ENCODE measurements at regions not wholly inside any gene's neighbourhood (a gene's known extent, or its start where the extent isn't known, plus 50 kb on each side); places are given as distances from the start of the nearest gene placed in this dataset.

GRCh38 chr15:31458596-31459399 lies 132.2 kb downstream of the KLF13 start:
- no peak overlapping the region for H3K27ac Mint-ChIP-seq (ENCODE audit: unreplicated experiment)

GRCh38 chr15:31459400-31459748 lies 132.7 kb downstream of the KLF13 start:
- no peak for TF ChIP-seq EZH2 (IDR thresholded peaks at IDR 0.05; ENCODE audit: insufficient read depth, low read length)
- TF ChIP-seq CTCF (IDR thresholded peaks at IDR 0.05; ENCODE audit: insufficient read depth, low read depth, low read length), result no peak

More at GRCh38 chr15:31458596-31459399, 132.2 kb downstream of the KLF13 start:
- Histone ChIP-seq H3K9me3 (ENCODE audit: insufficient read depth, low read depth, low read length) (no peaks in the 10 kb centered on the region), H2AFZ (ENCODE audit: low read depth, low read length) (no peak overlapping the region), H3K79me2 (ENCODE audit: insufficient read depth, low read length) (no peaks in the 10 kb centered on the region), H3K4me1 (ENCODE audit: insufficient read depth, low read length) (peaks cover 15% of the 10 kb centered on the region), H3K27ac (ENCODE audit: low read depth, low read length) (no peak overlapping the region), H4K20me1 (ENCODE audit: insufficient read depth, low read length) (no peaks in the 10 kb centered on the region), H3K9ac (ENCODE audit: low read length) (no peak overlapping the region), H3K27me3 (ENCODE audit: insufficient read depth, low read length) (no peaks in the 10 kb centered on the region), H3K4me2 (ENCODE audit: low read length) (no peak overlapping the region), H3K4me3 (ENCODE audit: insufficient read depth, low read depth, low read length) (no peak overlapping the region), H3K36me3 (ENCODE audit: insufficient read depth, low read length) (no peaks in the 10 kb centered on the region)
- TF ChIP-seq EZH2 (IDR thresholded peaks at IDR 0.05; ENCODE audit: insufficient read depth, low read length) (no peak), CTCF (IDR thresholded peaks at IDR 0.05; ENCODE audit: insufficient read depth, low read depth, low read length) (no peak)
- Mint-ChIP-seq H3K4me1 (ENCODE audit: low read depth, unreplicated experiment) (peaks cover 31% of the 10 kb centered on the region), H3K27me3 (ENCODE audit: low read depth, unreplicated experiment) (peaks cover under 1% of the 10 kb centered on the region), H3K9me3 (ENCODE audit: unreplicated experiment) (peaks cover 10% of the 10 kb centered on the region), H3K4me3 (ENCODE audit: unreplicated experiment) (no peak overlapping the region), H3K36me3 (ENCODE audit: low read depth, unreplicated experiment) (no peaks in the 10 kb centered on the region)
- FAIRE-seq (no peak), DNase-seq (ENCODE audit: low read depth) (no peak)

GRCh38 chr15:31461375-31461774 lies 134.7 kb downstream of the KLF13 start:
- H2AFZ ChIP-seq (ENCODE audit: low read depth, low read length), result no peak overlapping the region
- Mint-ChIP-seq H3K9me3 (ENCODE audit: unreplicated experiment) (peaks cover 7% of the 10 kb centered on the region), H3K27me3 (ENCODE audit: low read depth, unreplicated experiment) (peaks cover 13% of the 10 kb centered on the region), H3K27ac (ENCODE audit: unreplicated experiment) (no peak overlapping the region), H3K4me3 (ENCODE audit: unreplicated experiment) (no peak overlapping the region), H3K36me3 (ENCODE audit: low read depth, unreplicated experiment) (no peaks in the 10 kb centered on the region), H3K4me1 (ENCODE audit: low read depth, unreplicated experiment) (peaks cover 29% of the 10 kb centered on the region)
- no peaks in the 10 kb centered on the region for H3K79me2 ChIP-seq (ENCODE audit: insufficient read depth, low read length)
- no peaks in the 10 kb centered on the region for H3K36me3 ChIP-seq (ENCODE audit: insufficient read depth, low read length)
- H3K4me1 ChIP-seq (ENCODE audit: insufficient read depth, low read length), result peaks cover 15% of the 10 kb centered on the region
- H3K4me2 ChIP-seq (ENCODE audit: low read length), result no peak overlapping the region
- H3K9ac ChIP-seq (ENCODE audit: low read length), result no peak overlapping the region
- H4K20me1 ChIP-seq (ENCODE audit: insufficient read depth, low read length), result no peaks in the 10 kb centered on the region
- TF ChIP-seq EZH2 (IDR thresholded peaks at IDR 0.05; ENCODE audit: insufficient read depth, low read length) (no peak), CTCF (IDR thresholded peaks at IDR 0.05; ENCODE audit: insufficient read depth, low read depth, low read length) (no peak)
- no peaks in the 10 kb centered on the region for H3K9me3 ChIP-seq (ENCODE audit: insufficient read depth, low read depth, low read length)
- no peak for DNase-seq (ENCODE audit: low read depth)
- no peak for FAIRE-seq
- peaks cover 3% of the 10 kb centered on the region for H3K27me3 ChIP-seq (ENCODE audit: insufficient read depth, low read length)
- no peak overlapping the region for H3K27ac ChIP-seq (ENCODE audit: low read depth, low read length)
- no peak overlapping the region for H3K4me3 ChIP-seq (ENCODE audit: insufficient read depth, low read depth, low read length)

More at GRCh38 chr15:31459400-31459748, 132.7 kb downstream of the KLF13 start:
- H3K9me3 ChIP-seq (ENCODE audit: insufficient read depth, low read depth, low read length), result no peaks in the 10 kb centered on the region
- DNase-seq (ENCODE audit: low read depth) (no peak), FAIRE-seq (no peak)
- no peak overlapping the region for H2AFZ ChIP-seq (ENCODE audit: low read depth, low read length)
- Mint-ChIP-seq H3K4me1 (ENCODE audit: low read depth, unreplicated experiment) (peaks cover 31% of the 10 kb centered on the region), H3K4me3 (ENCODE audit: unreplicated experiment) (no peak overlapping the region), H3K9me3 (ENCODE audit: unreplicated experiment) (peaks cover 10% of the 10 kb centered on the region), H3K27ac (ENCODE audit: unreplicated experiment) (no peak overlapping the region), H3K36me3 (ENCODE audit: low read depth, unreplicated experiment) (no peaks in the 10 kb centered on the region), H3K27me3 (ENCODE audit: low read depth, unreplicated experiment) (peaks cover 4% of the 10 kb centered on the region)
- peaks cover 15% of the 10 kb centered on the region for H3K4me1 ChIP-seq (ENCODE audit: insufficient read depth, low read length)
- no peaks in the 10 kb centered on the region for H3K36me3 ChIP-seq (ENCODE audit: insufficient read depth, low read length)
- H4K20me1 ChIP-seq (ENCODE audit: insufficient read depth, low read length), result no peaks in the 10 kb centered on the region
- no peaks in the 10 kb centered on the region for H3K79me2 ChIP-seq (ENCODE audit: insufficient read depth, low read length)
- no peak overlapping the region for H3K4me3 ChIP-seq (ENCODE audit: insufficient read depth, low read depth, low read length)
- H3K27me3 ChIP-seq (ENCODE audit: insufficient read depth, low read length), result no peaks in the 10 kb centered on the region
- no peak overlapping the region for H3K9ac ChIP-seq (ENCODE audit: low read length)
- H3K4me2 ChIP-seq (ENCODE audit: low read length), result no peak overlapping the region
- H3K27ac ChIP-seq (ENCODE audit: low read depth, low read length), result no peak overlapping the region
